HepG2 (cell line): ENCODE measurements at regions not wholly inside any gene's neighbourhood (a gene's known extent, or its start where the extent isn't known, plus 50 kb on each side); places are given as distances from the start of the nearest gene placed in this dataset.

ENCODE experiments used
- ATAC-seq: fragments of 200-7000 bp; cut with Tn5 transposase; 3 replicates; pipeline ENCODE4 v1.9.1; 2020; ENCODE audit warnings: mild to moderate bottlenecking, moderate library complexity
- BruUV-seq: library from RNA; stranded (reverse); fragments of 400-500 nt; replicated peaks from 2 replicates; lab custom pipeline; 2021; lab: Mats Ljungman, UMichigan
- CTCF ChIA-PET: fragments of 300-600 bp; formaldehyde crosslinking; extraction: SDS; loops from one replicate; lab custom pipeline; 2021; ENCODE audit warnings: low total read pairs, inconsistent platforms, low intra/inter-chr PET ratio; lab: Yijun Ruan, JAX
- POLR2A ChIA-PET: fragments of 350-600 bp; sonication (Branson Sonifier 250); formaldehyde crosslinking; loops from one replicate; lab custom pipeline; 2020; ENCODE audit warnings: antibody characterized with exemption, inconsistent platforms; lab: Yijun Ruan, JAX
- DNase-seq: peaks from one replicate; pipeline ENCODE4 v3.0.0-alpha.2; 2015; ENCODE audit warnings: low spot score
- FAIRE-seq: peaks from 3 replicates; lab custom pipeline; 2011; peaks lifted over from hg19 to GRCh38; lab: Jason Lieb, UNC
- H2AFZ ChIP-seq: one replicate; pipeline ENCODE4 v1.6.1; 2011; ENCODE audit warnings: low read length, inconsistent platforms
- H3K27ac ChIP-seq: fragments of 300-600 bp; 3 replicates; pipeline ENCODE4 v1.8.0; 2011; ENCODE audit warnings: mixed run types, mild to moderate bottlenecking, mixed read lengths, low read length, inconsistent platforms; ENCODE audit not compliant: insufficient read depth; ENCODE audit errors: extremely low read length
- H3K27me3 ChIP-seq, 2 experiments: fragments of 200-600 bp in 1 of 2; 2 replicates in 1 of 2; 3 replicates in 1 of 2; pipeline versions ENCODE4 v1.6.0 to v1.8.0; 2011; ENCODE audit warnings: low read length in 2 of 2, mild to moderate bottlenecking in 2 of 2, moderate library complexity in 2 of 2, inconsistent platforms in 1 of 2; ENCODE audit not compliant: insufficient read depth in 2 of 2, control insufficient read depth in 1 of 2
- H3K36me3 ChIP-seq, 2 experiments: fragments of 200-600 bp in 1 of 2; replicated peaks in 1 of 2; 2 replicates in 1 of 2; 3 replicates in 1 of 2; pipeline versions ENCODE4 v1.5.1 to v1.8.0; 2011; ENCODE audit warnings: low read length in 2 of 2, inconsistent platforms in 1 of 2; ENCODE audit not compliant: insufficient read depth in 2 of 2, control insufficient read depth in 1 of 2
- H3K4me1 ChIP-seq: 2 replicates; pipeline ENCODE4 v1.5.1; 2012; ENCODE audit warnings: low read length, inconsistent platforms; ENCODE audit not compliant: insufficient read depth
- H3K4me2 ChIP-seq: 2 replicates; pipeline ENCODE4 v1.6.0; 2011; ENCODE audit warnings: low read depth, low read length, inconsistent platforms
- H3K4me3 ChIP-seq, 3 experiments: fragments of 200-600 bp in 1 of 3; sonication (generic), shearing (Covaris generic) in 1 of 3; replicated peaks in 1 of 3; 2 replicates each; pipeline ENCODE4 v1.5.1; 2011 to 2016; ENCODE audit warnings: low read length in 3 of 3, inconsistent platforms in 2 of 3, low read depth in 2 of 3, mild to moderate bottlenecking in 2 of 3, control low read depth in 1 of 3, mixed read lengths in 1 of 3; ENCODE audit not compliant: insufficient read depth in 1 of 3
- H3K79me2 ChIP-seq: one replicate; pipeline ENCODE4 v1.6.1; 2011; ENCODE audit warnings: low read length, inconsistent platforms; ENCODE audit not compliant: insufficient read depth
- H3K9ac ChIP-seq: 2 replicates; pipeline ENCODE4 v1.6.0; 2011; ENCODE audit warnings: mild to moderate bottlenecking, low read depth, low read length, inconsistent platforms; ENCODE audit not compliant: insufficient read depth
- H3K9me3 ChIP-seq: 2 replicates; pipeline ENCODE4 v1.5.1; 2012; ENCODE audit warnings: mild to moderate bottlenecking, low read length
- H4K20me1 ChIP-seq: 2 replicates; pipeline ENCODE4 v1.6.0; 2011; ENCODE audit warnings: inconsistent platforms, mild to moderate bottlenecking, low read length, moderate library complexity; ENCODE audit not compliant: insufficient read depth
- ARID3A ChIP-seq: IDR thresholded peaks from 2 replicates; pipeline ENCODE4 v1.6.1; 2012; ENCODE audit warnings: low read depth, low read length, improper control_type of control experiment
- CREBL2 ChIP-seq: sonication (generic); formaldehyde crosslinking; IDR thresholded peaks from 2 replicates; pipeline ENCODE4 v1.8.1; 2023; ENCODE audit warnings: missing genetic modification reagents, mild to moderate bottlenecking, borderline replicate concordance
- DR1 ChIP-seq: sonication (generic); formaldehyde crosslinking; IDR thresholded peaks from 2 replicates; pipeline ENCODE4 v1.8.0; 2021; ENCODE audit warnings: mild to moderate bottlenecking, missing genetic modification reagents, inconsistent platforms
- IKZF1 ChIP-seq: fragments of 450-650 bp; IDR thresholded peaks from 2 replicates; pipeline ENCODE4 v1.7.1; 2016
- IRF9 ChIP-seq: sonication (generic); formaldehyde crosslinking; IDR thresholded peaks from 2 replicates; pipeline ENCODE4 v1.8.0; 2022; ENCODE audit warnings: missing genetic modification reagents, mild to moderate bottlenecking, borderline replicate concordance
- NPAS2 ChIP-seq: sonication (generic); formaldehyde crosslinking; IDR thresholded peaks from 2 replicates; pipeline ENCODE4 v1.8.0; 2022; ENCODE audit warnings: mild to moderate bottlenecking, missing genetic modification reagents, borderline replicate concordance
- REST ChIP-seq, 2 experiments: IDR thresholded peaks; 2 replicates each; pipeline ENCODE4 v1.6.1; 2011 to 2012; ENCODE audit warnings: low read length in 2 of 2, borderline replicate concordance in 1 of 2, low read depth in 1 of 2, mild to moderate bottlenecking in 1 of 2, moderate library complexity in 1 of 2
- TBX3 ChIP-seq: fragments of 450-650 bp; IDR thresholded peaks from 2 replicates; pipeline ENCODE4 v1.6.1; 2017; ENCODE audit warnings: antibody characterized with exemption, mild to moderate bottlenecking, inconsistent platforms, borderline replicate concordance
- ZNF652 ChIP-seq: IDR thresholded peaks from 2 replicates; pipeline ENCODE4 v1.6.1; 2016; ENCODE audit warnings: low read depth, borderline replicate concordance
- ZUFSP ChIP-seq: sonication (generic); formaldehyde crosslinking; IDR thresholded peaks from 2 replicates; pipeline ENCODE4 v1.9.0; 2021; ENCODE audit warnings: missing genetic modification reagents, mild to moderate bottlenecking, borderline replicate concordance
- WGBS: methylation state at CpG from one replicate; pipeline ENCODE4 v1.1.6; 2017; ENCODE audit warnings: low lambda C conversion rate; 5-methylcytosine and 5-hydroxymethylcytosine counted together
- in situ Hi-C: cut with HindIII; loops from 2 replicates; pipeline ENCODE4 v1.10.0; 2017; ENCODE audit warnings: low pct_unique_long_range_greater_than_20kb; ENCODE audit not compliant: extremely low pct_ligation_motif_present
- intact Hi-C: fragments of 100-400 bp; cut with micrococcal nuclease; formaldehyde crosslinking; loops from one replicate; pipeline ENCODE4 v1.10.0; 2022; ENCODE audit not compliant: unreplicated experiment

- ATAC-seq, result no peak
- intact Hi-C loops, result no loop called here
- Histone ChIP-seq H2AFZ (no peak overlapping the region), H3K4me1 (no peaks in the 10 kb centered on the region), H3K9ac (no peak overlapping the region), H3K4me2 (no peak overlapping the region), H3K79me2 (no peaks in the 10 kb centered on the region), H3K27ac (no peak overlapping the region), H3K36me3 (no peaks in the 10 kb centered on the region), H4K20me1 (no peaks in the 10 kb centered on the region), H3K4me3 (no peak overlapping the region), H3K9me3 (no peaks in the 10 kb centered on the region), H3K27me3 (no peaks in the 10 kb centered on the region)
- BruUV-seq, result no TSS peak
- no peak for TF ChIP-seq ARID3A
- no peak for DNase-seq
- POLR2A ChIA-PET, result no interaction called here
- 12% methylated on average over 9 of the region's 10 CpGs for WGBS
- in situ Hi-C loops, result no loop called here
- CTCF ChIA-PET, result no interaction called here
- no peak for FAIRE-seq
Observed at GRCh38 chr11:127385071-127385470, 384.5 kb upstream of the KIRREL3 start.

- ATAC-seq (no peak), DNase-seq (no peak), FAIRE-seq (no peak)
- no peaks in the 10 kb centered on the region for H3K79me2 ChIP-seq
- intact Hi-C loops, result no loop called here
- H3K27ac ChIP-seq, result no peak overlapping the region
- H3K9me3 ChIP-seq, result no peaks in the 10 kb centered on the region
- BruUV-seq, result no TSS peak
- H3K4me1 ChIP-seq, result no peaks in the 10 kb centered on the region
- H3K27me3 ChIP-seq, result no peaks in the 10 kb centered on the region
- ChIA-PET CTCF (no interaction called here), POLR2A (no interaction called here)
- 0% methylated on average over 3 of the region's 3 CpGs for WGBS
- H3K36me3 ChIP-seq, result no peaks in the 10 kb centered on the region
- no peak overlapping the region for H3K9ac ChIP-seq
- no peak overlapping the region for H2AFZ ChIP-seq
- H3K4me3 ChIP-seq, result no peak overlapping the region
- H4K20me1 ChIP-seq, result no peaks in the 10 kb centered on the region
- H3K4me2 ChIP-seq, result no peak overlapping the region
- in situ Hi-C loops, result no loop called here
- no peak for TF ChIP-seq IKZF1
- no peak for TF ChIP-seq IRF9 (CRISPR knock-in tag)
- no peak for TF ChIP-seq ZUFSP (CRISPR knock-in tag)
- TF ChIP-seq REST (IDR thresholded peaks at IDR 0.05; ENCODE audit: borderline replicate concordance in 1 of 2, low read depth in 1 of 2, low read length in 2 of 2), result no peak
- TF ChIP-seq NPAS2 (CRISPR knock-in tag), result no peak
- TF ChIP-seq TBX3, result no peak
- TF ChIP-seq DR1 (CRISPR knock-in tag), result no peak
- TF ChIP-seq ZNF652, result no peak
- no peak for TF ChIP-seq CREBL2 (CRISPR knock-in tag)
Observed at GRCh38 chr11:127383026-127383425, 382.5 kb upstream of the KIRREL3 start.
